Heart right ventricle (tissue), 16 donors: ENCODE measurements at regions not wholly inside any gene's neighbourhood (a gene's known extent, or its start where the extent isn't known, plus 50 kb on each side); places are given as distances from the start of the nearest gene placed in this dataset.

ENCODE experiments used
- ATAC-seq, 8 donors: fragments of 200-7000 bp; cut with Tn5 transposase; one replicate each; pipeline ENCODE4 v1.9.1; 2020; ENCODE audit warnings: mild to moderate bottlenecking in 8 of 8, moderate library complexity in 8 of 8, moderate number of reproducible peaks in 1 of 8
- DNase-seq, 2 donors: peaks; one replicate each; pipeline ENCODE4 v3.0.0-alpha.2; 2020
- H3K27ac ChIP-seq, 10 donors: fragments of 200-600 bp; sonication (generic) in 2 of 10; one replicate each; pipeline versions ENCODE4 v1.5.0 to v1.8.0; 2020 to 2022; ENCODE audit warnings: mild to moderate bottlenecking in 3 of 10
- H3K27me3 ChIP-seq, 7 donors: fragments of 200-600 bp; one replicate each; pipeline ENCODE4 v1.8.0; 2021 to 2022; ENCODE audit warnings: mild to moderate bottlenecking in 2 of 7
- H3K36me3 ChIP-seq, 9 donors: fragments of 200-600 bp; sonication (generic) in 1 of 9; one replicate each; pipeline versions ENCODE4 v1.5.0 to v1.8.0; 2020 to 2022; ENCODE audit warnings: mild to moderate bottlenecking in 2 of 9
- H3K4me1 ChIP-seq, 9 donors: fragments of 200-600 bp; sonication (generic) in 1 of 9; one replicate each; pipeline versions ENCODE4 v1.5.0 to v1.8.0; 2020 to 2022; ENCODE audit warnings: mild to moderate bottlenecking in 4 of 9
- H3K4me3 ChIP-seq, 10 donors: fragments of 200-600 bp; sonication (generic) in 2 of 10; one replicate each; pipeline versions ENCODE4 v1.5.0 to v1.8.0; 2020 to 2022; ENCODE audit warnings: mild to moderate bottlenecking in 7 of 10, moderate library complexity in 2 of 10
- H3K9me3 ChIP-seq, 11 donors: fragments of 200-600 bp in 10 of 11; sonication (generic) in 2 of 11; one replicate each; pipeline versions ENCODE4 v1.5.0 to v1.8.0; 2013 to 2022; ENCODE audit warnings: mild to moderate bottlenecking in 2 of 11, control low read depth in 1 of 11, moderate library complexity in 1 of 11
- WGBS, 2 donors: extraction: QIAGEN DNeasy Blood & Tissue Kit; methylation state at CpG; one replicate each; pipeline ENCODE4 v1.1.7; 2013; ENCODE audit warnings: inconsistent platforms in 1 of 2; 5-methylcytosine and 5-hydroxymethylcytosine counted together
- intact Hi-C, 10 donors: fragments of 100-400 bp; cut with DNase I; formaldehyde crosslinking; loops; one replicate each; pipeline versions ENCODE4 v1.11.1 to v1.14.2; 2022
- TF ChIP-seq, protein P1 (sequence below), 9 donors: fragments of 200-600 bp; sonication (generic) in 2 of 9; IDR thresholded peaks; one replicate each; pipeline versions ENCODE4 v1.5.0 to v1.8.0; 2021 to 2022; ENCODE audit warnings: antibody characterized with exemption in 9 of 9, mild to moderate bottlenecking in 5 of 9, moderate library complexity in 1 of 9
- donor health status: Arrhythmogenic right ventricular cardiomyopathy.
- donor health status: ischemic (EF 13 %, LVEDD 7.1; RV severe dilation, severe dysfunction).
- donor health status: healthy with polysubstance abuse.
- donor health status: DM: no; HTN: yes; CAD: no.
- donor health status: DM: no; HTN: no; CAD: no.
- donor health status: ischemic (EF 25% LVEDD 6.9; RV normal size, moderate dysfunction).
- donor health status: ischemic (EF 25% LVEDD 5.7; RV mildly dilated, moderate dysfunction).
- donor health status: healthy.
- donor health status: DM: yes; HTN: yes; CAD: no.
- donor health status: Ischemic cardiomyopathy.
- donor health status: ischemic (EF 35%, LVEDD 5.7; RV mildly dilated, moderate dysfunction).
- donor health status: nonischemic (EF 11% LVEDD 7.7; RV severe dilation, severe dysfunction).
- donor health status: DM: yes; HTN: yes; CAD: no.
- donor health status: PGD.
- donor health status: ischemic (EF 29% LVEDD 5.4; RV normal size, mild dysfunction).
- donor health status: nonischemic (EF 23%, LVEDD 6.1; RV moderate dilation, normal function).

DNA sequence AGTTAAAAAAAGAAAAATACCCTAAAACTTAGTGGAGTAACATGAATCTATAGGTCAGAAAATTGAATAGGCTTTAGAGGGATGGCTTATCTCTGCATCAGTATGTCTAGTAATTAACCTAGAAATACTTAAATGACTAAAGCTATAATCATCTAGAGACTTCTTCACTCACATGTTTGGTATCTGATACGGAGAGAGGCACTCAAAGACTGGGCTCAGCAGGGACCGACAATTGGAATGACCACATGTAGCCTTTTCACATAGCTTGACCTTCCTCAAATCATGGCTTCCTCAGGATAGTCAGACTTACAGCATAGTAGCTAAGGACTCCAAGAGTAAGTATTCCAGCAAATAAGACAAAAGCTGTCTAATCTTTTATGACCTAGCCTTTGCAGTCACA lies 105.3 kb upstream of the RORB start:
- peaks cover 0 to 4% (median 0%) of the 10 kb centered on the region in 11 donors for H3K9me3 ChIP-seq
- H3K4me1 ChIP-seq = no peaks in the 10 kb centered on the region
- no peaks in the 10 kb centered on the region for H3K36me3 ChIP-seq
- intact Hi-C loops = no loop called here
- no peak overlapping the region for H3K27ac ChIP-seq
- no peak for ATAC-seq
- TF ChIP-seq, protein P1, sequence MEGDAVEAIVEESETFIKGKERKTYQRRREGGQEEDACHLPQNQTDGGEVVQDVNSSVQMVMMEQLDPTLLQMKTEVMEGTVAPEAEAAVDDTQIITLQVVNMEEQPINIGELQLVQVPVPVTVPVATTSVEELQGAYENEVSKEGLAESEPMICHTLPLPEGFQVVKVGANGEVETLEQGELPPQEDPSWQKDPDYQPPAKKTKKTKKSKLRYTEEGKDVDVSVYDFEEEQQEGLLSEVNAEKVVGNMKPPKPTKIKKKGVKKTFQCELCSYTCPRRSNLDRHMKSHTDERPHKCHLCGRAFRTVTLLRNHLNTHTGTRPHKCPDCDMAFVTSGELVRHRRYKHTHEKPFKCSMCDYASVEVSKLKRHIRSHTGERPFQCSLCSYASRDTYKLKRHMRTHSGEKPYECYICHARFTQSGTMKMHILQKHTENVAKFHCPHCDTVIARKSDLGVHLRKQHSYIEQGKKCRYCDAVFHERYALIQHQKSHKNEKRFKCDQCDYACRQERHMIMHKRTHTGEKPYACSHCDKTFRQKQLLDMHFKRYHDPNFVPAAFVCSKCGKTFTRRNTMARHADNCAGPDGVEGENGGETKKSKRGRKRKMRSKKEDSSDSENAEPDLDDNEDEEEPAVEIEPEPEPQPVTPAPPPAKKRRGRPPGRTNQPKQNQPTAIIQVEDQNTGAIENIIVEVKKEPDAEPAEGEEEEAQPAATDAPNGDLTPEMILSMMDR (IDR thresholded peaks at IDR 0.05) = no peak
- no peak overlapping the region for H3K4me3 ChIP-seq
- 90 to 92% methylated on average over 2 of the region's 2 CpGs for WGBS, 2 donors
- DNase-seq = no peak
- no peaks in the 10 kb centered on the region for H3K27me3 ChIP-seq

- Histone ChIP-seq H3K4me3 (no peak overlapping the region), H3K36me3 (no peaks in the 10 kb centered on the region), H3K4me1 (no peaks in the 10 kb centered on the region), H3K9me3 (peaks cover 0 to 32% (median 10%) of the 10 kb centered on the region in 11 donors), H3K27me3 (no peaks in the 10 kb centered on the region), H3K27ac (no peak overlapping the region)
- no peak for ATAC-seq
- TF ChIP-seq, protein P1 (IDR thresholded peaks at IDR 0.05) = no peak
- intact Hi-C loops = no loop called here
- no peak for DNase-seq
These were observed 93.6 kb upstream of the RORB start for GRCh38 chr9:74403581-74403980.

DNA sequence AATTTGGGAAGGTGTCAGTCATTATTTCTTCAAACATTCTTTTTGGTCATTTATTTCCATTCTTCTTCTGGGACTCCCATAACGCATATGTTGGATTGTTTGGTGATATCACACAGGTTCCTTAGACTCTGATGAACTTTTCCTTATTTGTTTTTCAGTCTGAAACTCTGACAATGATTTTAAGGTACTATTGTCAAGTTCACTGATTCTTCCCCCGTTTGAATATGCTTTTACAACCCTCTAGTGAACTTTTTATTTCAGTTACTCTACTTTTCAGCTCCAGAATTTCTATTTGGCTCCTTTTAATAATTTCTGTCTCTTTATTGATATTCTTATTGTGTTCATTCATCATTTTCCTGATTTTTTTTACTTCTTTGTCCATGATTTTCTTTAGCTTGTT lies 92.5 kb upstream of the RORB start:
- H3K4me3 ChIP-seq = no peak overlapping the region
- 61 to 70% methylated on average over 2 of the region's 2 CpGs for WGBS, 2 donors

GRCh38 chr9:74407166-74407565 lies 90.0 kb upstream of the RORB start:
- H3K27me3 ChIP-seq = no peaks in the 10 kb centered on the region
- no peak overlapping the region for H3K4me3 ChIP-seq
- no peaks in the 10 kb centered on the region for H3K36me3 ChIP-seq
- intact Hi-C loops = no loop called here
- no peaks in the 10 kb centered on the region for H3K4me1 ChIP-seq
- TF ChIP-seq, protein P1 (IDR thresholded peaks at IDR 0.05) = no peak
- DNase-seq = no peak
- no peak for ATAC-seq
- H3K9me3 ChIP-seq = peaks cover 0 to 36% (median 10%) of the 10 kb centered on the region in 11 donors
- no peak overlapping the region for H3K27ac ChIP-seq
- WGBS, 2 donors = 52 to 68% methylated on average over 3 of the region's 3 CpGs

More for the DNA sequence above, 92.5 kb upstream of the RORB start:
- H3K9me3 ChIP-seq = peaks cover 0 to 32% (median 10%) of the 10 kb centered on the region in 11 donors
- no peak for ATAC-seq
- intact Hi-C loops = no loop called here
- TF ChIP-seq, protein P1 (IDR thresholded peaks at IDR 0.05) = no peak
- DNase-seq = no peak
- H3K27ac ChIP-seq = no peak overlapping the region
- no peaks in the 10 kb centered on the region for H3K4me1 ChIP-seq
- H3K27me3 ChIP-seq = no peaks in the 10 kb centered on the region
- no peaks in the 10 kb centered on the region for H3K36me3 ChIP-seq
